Tibial nerve (tissue), 4 donors: ENCODE measurements at regions not wholly inside any gene's neighbourhood (a gene's known extent, or its start where the extent isn't known, plus 50 kb on each side); places are given as distances from the start of the nearest gene placed in this dataset.

Experiments
- CTCF ChIP-seq, 5 experiments: fragments of 200-600 bp in 3 of 5; fragments of 450-650 bp in 2 of 5; sonication (generic) in 3 of 5; IDR thresholded peaks; one replicate each; pipeline ENCODE4 v1.5.1; 2016 to 2019; ENCODE audit warnings: antibody characterized with exemption in 5 of 5, mild to moderate bottlenecking in 3 of 5, moderate library complexity in 2 of 5
- EP300 ChIP-seq, 2 donors: sonication (generic); formaldehyde crosslinking; IDR thresholded peaks; one replicate each; pipeline ENCODE4 v1.6.1; 2017; ENCODE audit warnings: antibody characterized with exemption in 2 of 2, mild to moderate bottlenecking in 1 of 2
- POLR2A ChIP-seq, 2 donors: fragments of 450-650 bp; IDR thresholded peaks; one replicate each; pipeline ENCODE4 v1.6.1; 2017; ENCODE audit warnings: antibody characterized with exemption in 2 of 2, mild to moderate bottlenecking in 2 of 2, moderate library complexity in 2 of 2

GRCh38 chr2:3927031-3927430 lies 223.7 kb downstream of the DCDC2C start:
- TF ChIP-seq CTCF (IDR thresholded peaks at IDR 0.05) (no peak), POLR2A (IDR thresholded peaks at IDR 0.05) (no peak), EP300 (IDR thresholded peaks at IDR 0.05) (no peak)
